Astrocyte of the spinal cord (primary cell): ENCODE measurements at regions not wholly inside any gene's neighbourhood (a gene's known extent, or its start where the extent isn't known, plus 50 kb on each side); places are given as distances from the start of the nearest gene placed in this dataset.

Experiments
- DNase-seq: peaks from one replicate; pipeline ENCODE4 v3.0.0; 2011; ENCODE audit warnings: low read depth, low spot score
- H3K4me3 ChIP-seq: 2 replicates; pipeline ENCODE4 v1.5.1; 2011; ENCODE audit warnings: low read depth, mild to moderate bottlenecking, low read length, moderate library complexity
- in situ Hi-C: cut with HindIII; loops from 2 replicates; pipeline ENCODE4 v1.10.0; 2017; ENCODE audit warnings: low sequenced_read_pairs
- TF ChIP-seq, protein P1 (sequence below): IDR thresholded peaks from 2 replicates; pipeline ENCODE4 v1.5.1; 2012; ENCODE audit warnings: low read depth, mild to moderate bottlenecking, low read length, inconsistent platforms

DNA sequence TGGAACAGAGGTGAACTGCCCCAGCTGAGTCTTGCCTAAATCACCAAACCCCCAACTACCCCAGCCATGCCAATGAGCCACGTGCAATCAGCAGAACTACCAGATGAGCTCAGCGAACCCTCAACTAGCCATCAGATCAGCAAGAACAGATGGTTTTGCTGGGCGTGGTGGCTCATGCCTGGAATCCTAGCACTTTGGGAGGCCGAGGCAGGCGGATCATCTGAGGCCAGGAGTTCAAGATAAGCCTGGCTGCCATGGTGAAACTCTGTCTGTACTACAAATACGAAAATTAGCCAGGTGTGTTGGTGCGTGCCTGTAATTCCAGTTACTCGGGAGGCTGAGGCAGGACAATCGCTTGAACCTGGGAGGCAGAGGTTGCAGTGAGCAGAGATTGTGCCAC lies 374.3 kb downstream of the NXPE2 start:
- H3K4me3 ChIP-seq, result no peak overlapping the region
- TF ChIP-seq, protein P1, sequence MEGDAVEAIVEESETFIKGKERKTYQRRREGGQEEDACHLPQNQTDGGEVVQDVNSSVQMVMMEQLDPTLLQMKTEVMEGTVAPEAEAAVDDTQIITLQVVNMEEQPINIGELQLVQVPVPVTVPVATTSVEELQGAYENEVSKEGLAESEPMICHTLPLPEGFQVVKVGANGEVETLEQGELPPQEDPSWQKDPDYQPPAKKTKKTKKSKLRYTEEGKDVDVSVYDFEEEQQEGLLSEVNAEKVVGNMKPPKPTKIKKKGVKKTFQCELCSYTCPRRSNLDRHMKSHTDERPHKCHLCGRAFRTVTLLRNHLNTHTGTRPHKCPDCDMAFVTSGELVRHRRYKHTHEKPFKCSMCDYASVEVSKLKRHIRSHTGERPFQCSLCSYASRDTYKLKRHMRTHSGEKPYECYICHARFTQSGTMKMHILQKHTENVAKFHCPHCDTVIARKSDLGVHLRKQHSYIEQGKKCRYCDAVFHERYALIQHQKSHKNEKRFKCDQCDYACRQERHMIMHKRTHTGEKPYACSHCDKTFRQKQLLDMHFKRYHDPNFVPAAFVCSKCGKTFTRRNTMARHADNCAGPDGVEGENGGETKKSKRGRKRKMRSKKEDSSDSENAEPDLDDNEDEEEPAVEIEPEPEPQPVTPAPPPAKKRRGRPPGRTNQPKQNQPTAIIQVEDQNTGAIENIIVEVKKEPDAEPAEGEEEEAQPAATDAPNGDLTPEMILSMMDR, result no peak
- in situ Hi-C loops, result no loop called here
- DNase-seq, result no peak

DNA sequence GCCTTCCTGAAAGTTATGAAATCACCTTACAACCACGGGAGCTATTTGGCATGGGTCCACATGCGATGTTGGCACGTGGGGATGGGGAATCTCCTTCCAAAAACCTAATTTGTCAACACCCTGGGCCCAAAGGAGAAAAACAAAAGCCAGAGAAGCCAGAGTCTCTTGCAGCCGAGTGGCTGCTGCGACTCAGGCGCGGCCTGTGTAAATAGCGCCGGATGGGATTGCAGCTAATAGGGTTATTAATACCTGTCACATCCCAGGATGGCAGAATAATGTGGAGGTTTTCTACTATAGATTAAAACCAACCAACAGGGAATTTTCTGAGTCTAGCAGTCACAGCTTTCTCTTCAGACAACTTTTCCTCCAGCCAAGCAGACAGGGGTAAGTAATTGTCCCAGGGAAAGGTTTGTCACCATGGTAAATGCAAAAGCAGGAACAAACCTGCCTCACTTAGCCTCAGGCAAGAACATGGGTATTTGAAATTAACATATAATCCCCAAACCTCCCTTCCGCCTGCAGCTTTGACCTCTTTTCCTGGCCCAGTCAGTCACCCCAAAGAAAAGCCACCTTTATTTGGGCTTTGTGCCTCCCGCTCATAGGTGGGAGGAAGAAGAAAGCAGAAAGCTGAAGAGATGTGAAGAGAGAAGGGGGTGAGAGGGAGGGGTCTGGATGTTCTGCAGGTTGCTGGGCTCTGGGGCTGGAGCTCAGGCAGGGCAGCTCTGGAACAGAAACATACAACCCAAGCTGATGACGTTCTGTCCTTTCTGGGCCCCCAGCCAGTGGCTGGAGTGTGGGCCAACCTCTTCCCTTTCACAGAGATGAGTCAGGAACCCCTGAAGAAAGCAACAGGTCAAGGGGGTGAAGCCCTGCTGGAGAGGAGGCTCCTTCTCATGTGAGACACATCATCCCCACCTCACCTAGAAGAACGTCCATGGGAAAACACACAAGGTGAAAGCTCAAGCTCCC lies 376.5 kb downstream of the NXPE2 start:
- in situ Hi-C loops, result no loop called here
- TF ChIP-seq, protein P1, result no peak
- peak; percentile 4 for DNase-seq
- H3K4me3 ChIP-seq, result no peak overlapping the region

DNA sequence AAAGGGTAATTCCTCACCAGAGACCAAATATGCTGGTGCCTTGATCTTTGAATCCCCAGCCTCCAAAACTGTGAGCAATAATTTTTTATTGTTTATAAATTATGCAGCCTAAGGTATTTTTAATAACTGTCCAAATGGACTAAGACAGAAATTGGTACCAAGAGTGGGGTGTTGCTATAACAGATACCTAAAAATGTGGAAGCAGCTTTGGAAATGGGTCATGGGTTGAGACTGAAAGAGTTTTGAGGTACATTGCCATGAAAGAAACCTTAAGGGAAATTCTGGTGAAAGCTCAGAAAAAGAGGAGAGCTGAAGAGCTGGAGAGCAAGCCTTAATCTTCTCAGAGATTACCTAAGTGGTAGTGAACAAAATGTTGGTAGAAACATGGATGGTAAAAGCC lies 378.2 kb downstream of the NXPE2 start:
- no peak for DNase-seq
- in situ Hi-C loops, result no loop called here
- TF ChIP-seq, protein P1, result no peak
- H3K4me3 ChIP-seq, result no peak overlapping the region

DNA sequence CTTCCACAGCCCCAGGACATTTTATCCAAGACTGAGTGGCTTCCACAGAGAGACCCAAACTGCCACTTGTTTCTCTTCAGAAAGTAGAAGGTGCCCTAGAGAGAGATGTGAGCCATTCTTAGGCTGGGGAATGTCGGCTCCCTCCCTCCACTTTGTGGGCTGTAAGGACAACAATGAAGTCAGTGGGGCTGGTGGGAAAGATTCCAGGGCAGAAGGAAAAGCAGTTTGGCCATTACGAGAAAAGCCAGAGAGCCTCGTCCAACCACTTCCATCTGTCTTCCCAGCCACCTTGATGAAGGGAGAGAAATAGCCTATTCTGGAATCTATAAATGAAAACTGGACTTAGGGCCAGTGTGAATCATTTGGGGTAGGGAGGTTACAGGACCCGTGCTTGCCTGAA lies 382.5 kb downstream of the NXPE2 start:
- in situ Hi-C loops, result no loop called here
- H3K4me3 ChIP-seq, result no peak overlapping the region
- DNase-seq, result no peak
- TF ChIP-seq, protein P1, result no peak

DNA sequence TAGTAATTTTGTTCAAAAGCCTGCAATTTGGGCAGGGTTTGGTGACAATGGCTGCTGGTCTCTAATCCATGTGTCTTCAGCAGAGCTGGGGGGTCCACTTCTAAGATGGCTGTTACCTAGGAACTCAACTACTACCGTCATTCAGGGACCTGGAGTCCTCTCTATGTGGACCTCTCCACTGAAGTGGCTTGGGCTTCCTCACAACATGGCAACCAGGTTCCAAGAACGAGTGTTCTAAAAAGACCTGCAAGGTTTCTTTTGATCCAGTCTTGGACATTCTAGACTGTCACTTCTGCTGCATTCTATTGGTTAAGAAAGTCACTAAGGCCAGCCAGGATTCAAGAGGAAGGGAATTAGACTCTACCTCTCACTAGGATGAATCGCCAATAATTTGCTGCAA lies 387.0 kb downstream of the NXPE2 start:
- TF ChIP-seq, protein P1, result no peak
- in situ Hi-C loops, result no loop called here
- no peak for DNase-seq
- no peak overlapping the region for H3K4me3 ChIP-seq

DNA sequence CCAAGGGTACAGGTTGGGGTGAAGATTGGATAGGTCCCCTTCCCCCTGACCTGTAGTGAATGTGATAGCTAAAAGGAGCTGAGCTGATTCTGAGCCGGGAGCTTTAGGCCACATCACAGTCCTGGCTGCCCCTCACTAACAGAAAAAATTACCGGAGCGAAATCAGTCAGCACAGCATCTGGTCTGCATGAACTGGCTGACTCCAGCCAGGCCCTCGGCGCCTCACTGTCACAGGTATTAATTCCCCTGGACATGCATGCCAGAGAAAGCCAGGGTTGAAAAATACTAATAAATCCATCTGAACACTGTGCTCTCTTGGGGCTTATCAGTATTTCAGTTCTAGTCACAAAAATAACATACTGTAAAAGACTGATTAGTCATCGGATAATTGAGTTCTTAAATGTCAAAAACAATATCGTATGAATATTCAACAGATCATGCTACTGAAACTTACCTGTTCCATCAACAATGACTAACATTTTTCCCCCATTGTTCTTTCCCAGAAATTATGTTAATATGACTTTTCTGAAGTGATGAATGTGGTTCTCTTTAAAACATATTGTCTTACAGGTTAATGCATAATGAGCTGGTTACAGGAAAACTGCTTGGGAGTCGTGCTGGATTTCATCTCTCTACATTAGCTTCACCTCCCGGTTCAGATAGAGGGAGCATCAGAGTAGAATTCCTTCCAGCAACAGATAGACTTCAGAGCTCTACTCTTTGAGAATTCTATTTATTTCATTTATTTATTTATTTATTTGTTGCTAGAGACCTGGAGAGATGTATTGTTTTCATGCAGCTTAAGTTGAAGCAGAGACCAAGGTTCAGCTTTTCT lies 387.7 kb downstream of the NXPE2 start:
- H3K4me3 ChIP-seq, result no peak overlapping the region
- in situ Hi-C loops, result no loop called here
- TF ChIP-seq, protein P1, result no peak
- no peak for DNase-seq
